HG03175 (cell line): ENCODE measurements at regions not wholly inside any gene's neighbourhood (a gene's known extent, or its start where the extent isn't known, plus 50 kb on each side); places are given as distances from the start of the nearest gene placed in this dataset.
"Not testable (repeated sequence)": the region's sequence is repeated elsewhere in the genome, so short reads cannot be mapped to it uniquely, and the experiment has no call there.

Source experiments
- ATAC-seq: cut with Tn5 transposase; IDR thresholded peaks from one replicate; pipeline ENCODE4 v1.9.1; 2021; ENCODE audit warnings: mild to moderate bottlenecking, moderate library complexity; ENCODE audit not compliant: unreplicated experiment

- no peak for ATAC-seq
Measured at GRCh38 chr7:68205826-68206225, 1209.2 kb downstream of the TYW1 start.

GRCh38 chr7:68206946-68207485 lies 1210.4 kb downstream of the TYW1 start:
- ATAC-seq: no peak

GRCh38 chr7:68207676-68208075 lies 1211.0 kb downstream of the TYW1 start:
- no peak for ATAC-seq

GRCh38 chr7:68209486-68209885 lies 1212.9 kb downstream of the TYW1 start:
- ATAC-seq: no peak

GRCh38 chr7:68213838-68214237 lies 1217.2 kb downstream of the TYW1 start:
- ATAC-seq: no peak

- ATAC-seq: no peak
Measured at GRCh38 chr7:68216051-68216450, 1219.4 kb downstream of the TYW1 start.

GRCh38 chr7:68217426-68217825 lies 1220.8 kb downstream of the TYW1 start:
- ATAC-seq: no peak

GRCh38 chr7:68218461-68218860 lies 1221.8 kb downstream of the TYW1 start:
- no peak for ATAC-seq

- ATAC-seq: no peak
Measured at GRCh38 chr7:68222311-68222710, 1225.7 kb downstream of the TYW1 start.

GRCh38 chr7:68224041-68224741 lies 1227.6 kb downstream of the TYW1 start:
- no peak for ATAC-seq

- ATAC-seq: not testable (repeated sequence)
Measured at GRCh38 chr7:68231011-68231410, 1234.4 kb downstream of the TYW1 start.

- ATAC-seq: no peak
Measured at GRCh38 chr7:68235937-68236336, 1239.3 kb downstream of the TYW1 start.

- ATAC-seq: no peak
Measured at GRCh38 chr7:68238204-68238805, 1241.7 kb downstream of the TYW1 start.

- no peak for ATAC-seq
Measured at GRCh38 chr7:68243128-68243527, 1246.5 kb downstream of the TYW1 start.

- no peak for ATAC-seq
Measured at GRCh38 chr7:68244389-68244788, 1247.8 kb downstream of the TYW1 start.

GRCh38 chr7:68245688-68246087 lies 1249.1 kb downstream of the TYW1 start:
- ATAC-seq: no peak

- ATAC-seq: no peak
Measured at GRCh38 chr7:68246189-68246633, 1249.6 kb downstream of the TYW1 start.

- no peak for ATAC-seq
Measured at GRCh38 chr7:68247126-68247525, 1250.5 kb downstream of the TYW1 start.

GRCh38 chr7:68247571-68247970 lies 1250.9 kb downstream of the TYW1 start:
- no peak for ATAC-seq

- ATAC-seq: no peak
Measured at GRCh38 chr7:68248973-68249372, 1252.3 kb downstream of the TYW1 start.

- ATAC-seq: no peak
Measured at GRCh38 chr7:68249611-68250010, 1253.0 kb downstream of the TYW1 start.

GRCh38 chr7:68250143-68250542 lies 1253.5 kb downstream of the TYW1 start:
- ATAC-seq: no peak
